SU-DHL-6 (cell line): ENCODE measurements at regions not wholly inside any gene's neighbourhood (a gene's known extent, or its start where the extent isn't known, plus 50 kb on each side); places are given as distances from the start of the nearest gene placed in this dataset.

Source experiments
- CTCF ChIP-seq: fragments of 200-600 bp; sonication (generic); IDR thresholded peaks from one replicate; pipeline ENCODE4 v1.5.1; 2017; ENCODE audit warnings: antibody characterized with exemption, mild to moderate bottlenecking, low read length, moderate library complexity; ENCODE audit not compliant: insufficient read depth, poor library complexity, severe bottlenecking
- EZH2phosphoT487 ChIP-seq: fragments of 200-600 bp; sonication (generic), shearing (Covaris generic); conservative IDR thresholded peaks from 2 replicates; pipeline ENCODE4 v1.6.1; 2018; ENCODE audit warnings: mild to moderate bottlenecking, antibody characterized with exemption, low read length, moderate library complexity, mixed read lengths

GRCh38 chr6:117783279-117783678 is 108.0 kb downstream of the NUS1 start:
- no peak for TF ChIP-seq CTCF
- no peak for TF ChIP-seq EZH2phosphoT487
